ENCODE measurements at regions not wholly inside any gene's neighbourhood (a gene's known extent, or its start where the extent isn't known, plus 50 kb on each side); places are given as distances from the start of the nearest gene placed in this dataset.

DNA sequence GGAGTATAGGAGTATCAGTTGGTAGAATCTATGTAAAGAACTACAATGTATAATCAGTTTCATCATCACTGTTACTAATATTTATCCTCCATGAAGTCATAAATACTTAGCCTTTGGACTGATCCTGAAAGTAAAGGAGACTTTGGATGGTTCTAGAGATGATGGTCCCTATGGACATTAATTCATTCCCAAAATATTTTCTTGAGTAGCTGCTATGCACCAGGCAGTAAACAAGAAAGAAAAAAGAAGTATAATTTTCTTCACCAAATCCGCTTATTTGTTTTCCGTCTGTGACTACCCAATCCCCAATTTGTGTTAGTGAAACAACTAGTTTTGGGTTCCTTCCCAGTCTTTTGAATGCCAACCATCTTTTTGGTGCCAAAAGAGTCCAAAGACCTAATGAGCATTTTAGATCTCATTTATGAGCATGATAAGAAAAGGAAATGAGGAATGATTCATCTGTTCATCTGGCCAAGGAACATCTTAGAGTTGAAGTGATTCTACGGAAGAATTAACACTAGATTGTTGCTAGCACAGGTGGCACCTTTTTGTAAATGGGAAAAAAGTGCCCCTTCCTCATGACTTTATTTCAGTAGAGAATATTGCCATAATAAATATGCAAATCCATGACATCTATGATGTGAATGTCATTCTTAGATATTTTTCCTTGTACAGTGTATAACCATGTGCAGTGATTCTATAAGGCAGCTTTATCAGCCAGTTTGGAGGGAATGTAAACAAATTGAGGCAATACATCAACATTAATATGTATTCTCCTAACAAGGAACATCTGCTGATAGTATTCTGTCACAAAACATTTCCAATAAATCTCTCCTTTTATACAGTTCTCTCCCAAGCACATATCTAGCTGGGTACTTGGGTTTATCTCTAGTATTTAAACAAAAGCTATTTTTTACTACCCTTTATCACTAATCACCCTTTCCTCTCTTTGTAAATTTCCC lies 85.1 kb upstream of the CCDC91 start:
- Histone ChIP-seq H3K4me3 (ENCODE audit: low read length) (no peak overlapping the region), H3K4me1 (ENCODE audit: control insufficient read depth, insufficient read depth, low read length) (no peaks in the 10 kb centered on the region), H3K36me3 (ENCODE audit: control insufficient read depth, insufficient read depth, low read length) (no peaks in the 10 kb centered on the region), H3K9ac (ENCODE audit: extremely low read depth, low read length, poor library complexity, severe bottlenecking) (no peak overlapping the region), H3K27me3 (ENCODE audit: control insufficient read depth, insufficient read depth, low read length, poor library complexity, severe bottlenecking) (no peaks in the 10 kb centered on the region), H3K27ac (ENCODE audit: low read depth, low read length) (no peak overlapping the region), H3K9me3 (ENCODE audit: control insufficient read depth, low read length) (no peaks in the 10 kb centered on the region)
- TF ChIP-seq CTCF (conservative IDR thresholded peaks at IDR 0.05), result no peak
- Mint-ChIP-seq H3K9me3 (no peaks in the 10 kb centered on the region), H3K36me3 (ENCODE audit: low read depth) (no peaks in the 10 kb centered on the region), H3K27me3 (ENCODE audit: insufficient read depth) (no peaks in the 10 kb centered on the region), H3K4me1 (no peaks in the 10 kb centered on the region), H3K4me3 (no peak overlapping the region), H3K27ac (no peak overlapping the region)
- WGBS, 2 experiments (ENCODE audit: insufficient coverage in 1 of 2, insufficient read length in 1 of 2), result 97 to 100% methylated on average over 1 to 3 of the region's 3 CpGs
- DNase-seq, result no peak

DNA sequence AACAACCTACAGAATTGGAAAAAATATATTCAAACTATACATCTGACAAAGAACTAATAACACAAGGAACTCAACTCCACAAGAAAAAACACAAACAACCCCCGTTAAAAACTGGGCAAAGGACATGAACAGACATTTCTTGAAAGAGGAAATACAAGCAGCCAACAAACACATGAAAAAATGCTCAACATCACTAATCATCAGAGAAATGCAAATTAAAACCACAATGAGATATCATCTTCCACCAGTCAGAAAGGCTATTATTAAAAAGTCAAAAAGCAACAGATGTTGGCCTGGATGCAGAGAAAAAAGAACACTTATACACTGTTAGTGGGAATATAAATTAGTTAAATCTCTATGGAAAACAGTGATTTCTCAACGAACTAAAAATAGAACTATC lies 82.6 kb upstream of the CCDC91 start:
- no peak overlapping the region for H3K27ac ChIP-seq (ENCODE audit: low read depth, low read length)
- no peak for DNase-seq
- no peak overlapping the region for H3K4me3 ChIP-seq (ENCODE audit: low read length)
- no peaks in the 10 kb centered on the region for H3K4me1 ChIP-seq (ENCODE audit: control insufficient read depth, insufficient read depth, low read length)
- H3K36me3 ChIP-seq (ENCODE audit: control insufficient read depth, insufficient read depth, low read length), result no peaks in the 10 kb centered on the region
- no peak overlapping the region for H3K9ac ChIP-seq (ENCODE audit: extremely low read depth, low read length, poor library complexity, severe bottlenecking)
- 84 to 100% methylated on average over 1 to 2 of the region's 2 CpGs for WGBS, 2 experiments (ENCODE audit: insufficient coverage in 1 of 2, insufficient read length in 1 of 2)
- Mint-ChIP-seq H3K4me1 (no peaks in the 10 kb centered on the region), H3K9me3 (no peaks in the 10 kb centered on the region), H3K4me3 (no peak overlapping the region), H3K36me3 (ENCODE audit: low read depth) (no peaks in the 10 kb centered on the region), H3K27ac (no peak overlapping the region), H3K27me3 (ENCODE audit: insufficient read depth) (no peaks in the 10 kb centered on the region)
- TF ChIP-seq CTCF (conservative IDR thresholded peaks at IDR 0.05), result no peak
- H3K9me3 ChIP-seq (ENCODE audit: control insufficient read depth, low read length), result no peaks in the 10 kb centered on the region
- no peaks in the 10 kb centered on the region for H3K27me3 ChIP-seq (ENCODE audit: control insufficient read depth, insufficient read depth, low read length, poor library complexity, severe bottlenecking)

- Histone ChIP-seq H3K36me3 (ENCODE audit: control insufficient read depth, insufficient read depth, low read length) (no peaks in the 10 kb centered on the region), H3K9me3 (ENCODE audit: control insufficient read depth, low read length) (no peaks in the 10 kb centered on the region), H3K27me3 (ENCODE audit: control insufficient read depth, insufficient read depth, low read length, poor library complexity, severe bottlenecking) (no peaks in the 10 kb centered on the region), H3K4me1 (ENCODE audit: control insufficient read depth, insufficient read depth, low read length) (no peaks in the 10 kb centered on the region), H3K27ac (ENCODE audit: low read depth, low read length) (no peak overlapping the region), H3K9ac (ENCODE audit: extremely low read depth, low read length, poor library complexity, severe bottlenecking) (no peak overlapping the region), H3K4me3 (ENCODE audit: low read length) (no peak overlapping the region)
- H3K4me1 Mint-ChIP-seq, result no peaks in the 10 kb centered on the region
- H3K9me3 Mint-ChIP-seq, result no peaks in the 10 kb centered on the region
- TF ChIP-seq CTCF (conservative IDR thresholded peaks at IDR 0.05), result no peak
- no peaks in the 10 kb centered on the region for H3K27me3 Mint-ChIP-seq (ENCODE audit: insufficient read depth)
- no peaks in the 10 kb centered on the region for H3K36me3 Mint-ChIP-seq (ENCODE audit: low read depth)
- H3K4me3 Mint-ChIP-seq, result no peak overlapping the region
- WGBS, 2 experiments (ENCODE audit: insufficient coverage in 1 of 2, insufficient read length in 1 of 2), result 89% methylated on average over 1 of the region's 1 CpG; no CpG with 5 or more reads in 1 of the 2 experiments
- no peak for DNase-seq
- no peak overlapping the region for H3K27ac Mint-ChIP-seq
Observed at GRCh38 chr12:28108599-28108998, 81.7 kb upstream of the CCDC91 start.
